Anterior cingulate cortex (tissue), 58 donors: ENCODE measurements at regions not wholly inside any gene's neighbourhood (a gene's known extent, or its start where the extent isn't known, plus 50 kb on each side); places are given as distances from the start of the nearest gene placed in this dataset.

Source experiments
- DNase-seq, 58 donors: peaks; one replicate each; lab custom pipeline; 2025; lab: John Stamatoyannopoulos, UW

GRCh38 chr11:95520369-95521132, 269.0 kb downstream of the FAM76B start:
- no peak for DNase-seq

GRCh38 chr11:95519912-95520311, 269.7 kb downstream of the FAM76B start:
- no peak for DNase-seq

GRCh38 chr11:95517453-95517852, 272.1 kb downstream of the FAM76B start:
- DNase-seq = no peak

- DNase-seq = no peak
These were observed 272.8 kb downstream of the FAM76B start for GRCh38 chr11:95516786-95517185.

- no peak for DNase-seq
These were observed 273.4 kb downstream of the FAM76B start for GRCh38 chr11:95516175-95516574.

- no peak for DNase-seq
These were observed 274.2 kb downstream of the FAM76B start for GRCh38 chr11:95515371-95515770.

GRCh38 chr11:95514416-95515110, 275.0 kb downstream of the FAM76B start:
- DNase-seq = no peak

GRCh38 chr11:95512682-95513081, 276.9 kb downstream of the FAM76B start:
- DNase-seq = peak in 11 of 58 donors; percentile 0 to 13 (median 1)

- no peak for DNase-seq
These were observed 277.4 kb downstream of the FAM76B start for GRCh38 chr11:95512177-95512576.

GRCh38 chr11:95508219-95508890, 277.4 kb upstream of the SESN3 start:
- DNase-seq = no peak

GRCh38 chr11:95507794-95508193, 276.8 kb upstream of the SESN3 start:
- DNase-seq = no peak

- no peak for DNase-seq
These were observed 275.8 kb upstream of the SESN3 start for GRCh38 chr11:95506777-95507176.

- no peak for DNase-seq
These were observed 275.0 kb upstream of the SESN3 start for GRCh38 chr11:95505927-95506426.

- no peak for DNase-seq
These were observed 272.0 kb upstream of the SESN3 start for GRCh38 chr11:95503047-95503446.

- DNase-seq = no peak
These were observed 271.5 kb upstream of the SESN3 start for GRCh38 chr11:95502522-95502921.

- no peak for DNase-seq
These were observed 270.8 kb upstream of the SESN3 start for GRCh38 chr11:95501761-95502266.

- no peak for DNase-seq
These were observed 269.5 kb upstream of the SESN3 start for GRCh38 chr11:95500466-95500865.

- no peak for DNase-seq
These were observed 268.6 kb upstream of the SESN3 start for GRCh38 chr11:95499516-95500135.

- no peak for DNase-seq
These were observed 267.9 kb upstream of the SESN3 start for GRCh38 chr11:95498722-95499425.

GRCh38 chr11:95496901-95497300, 265.9 kb upstream of the SESN3 start:
- no peak for DNase-seq
